ENCODE measurements at regions not wholly inside any gene's neighbourhood (a gene's known extent, or its start where the extent isn't known, plus 50 kb on each side); places are given as distances from the start of the nearest gene placed in this dataset.
A peak's percentile ranks its signal among the peaks of the same experiment; 100 is the strongest.

DNA sequence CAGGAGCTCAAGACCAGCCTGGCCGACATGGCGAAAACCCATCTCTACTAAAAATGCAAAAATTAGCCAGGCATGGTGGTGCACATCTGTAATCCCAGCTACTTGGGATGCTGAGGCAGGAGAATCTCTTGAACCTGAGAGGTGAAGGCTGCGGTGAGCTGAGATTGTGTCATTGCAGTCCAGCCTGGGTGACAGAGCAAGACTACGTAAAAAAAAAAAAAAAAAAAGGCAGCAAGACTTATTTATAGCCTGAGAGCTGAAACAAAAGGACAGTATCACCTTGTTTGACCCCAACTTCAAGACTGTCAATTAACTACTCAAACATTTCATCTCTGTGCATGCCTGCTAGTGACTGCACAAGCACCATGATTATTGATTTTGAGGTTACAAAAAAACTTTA lies 478.9 kb upstream of the GBE1 start:
- no peaks in the 10 kb centered on the region for H3K4me1 ChIP-seq (ENCODE audit: control insufficient read depth in 2 of 2, insufficient read depth in 2 of 2, low read length in 2 of 2)
- no peak overlapping the region for H3K4me3 ChIP-seq (ENCODE audit: low read length in 2 of 2)
- WGBS, result 97% methylated on average over 4 of the region's 4 CpGs

DNA sequence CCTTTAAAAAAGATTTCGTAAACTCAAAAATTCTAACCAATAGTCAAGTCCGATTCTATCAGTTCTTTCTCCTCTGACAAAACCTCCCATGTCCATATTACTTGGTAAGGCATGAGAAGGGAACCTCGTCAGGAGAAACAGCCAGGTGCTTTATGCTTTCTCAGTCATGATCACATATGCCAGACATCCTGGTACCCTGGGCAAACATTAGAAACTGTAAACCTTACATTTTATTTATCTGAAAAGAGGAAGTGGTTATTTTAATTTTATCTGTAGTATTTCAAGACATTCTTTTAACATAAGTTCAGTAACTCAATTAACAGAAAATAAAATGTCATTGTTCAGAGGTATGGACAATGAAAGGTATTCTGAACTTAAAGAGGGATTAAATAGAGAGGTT lies 474.8 kb upstream of the GBE1 start:
- no peak for DNase-seq (ENCODE audit: low read depth in 6 of 9, low spot score in 9 of 9)
- 54% methylated on average over 3 of the region's 3 CpGs for WGBS
- Histone ChIP-seq H3K9me3 (ENCODE audit: control insufficient read depth in 2 of 2, insufficient read depth in 1 of 2, low read length in 1 of 2) (no peaks in the 10 kb centered on the region), H3K36me3 (ENCODE audit: control insufficient read depth in 2 of 2, insufficient read depth in 2 of 2, low read length in 1 of 2) (no peaks in the 10 kb centered on the region), H3K4me3 (ENCODE audit: low read length in 2 of 2) (no peak overlapping the region), H3K27ac (ENCODE audit: low read depth in 1 of 2, low read length in 1 of 2) (no peak overlapping the region), H3K4me1 (ENCODE audit: control insufficient read depth in 2 of 2, insufficient read depth in 2 of 2, low read length in 2 of 2) (no peaks in the 10 kb centered on the region), H3K27me3 (ENCODE audit: control insufficient read depth in 2 of 2, insufficient read depth in 1 of 2, low read length in 1 of 2) (no peaks in the 10 kb centered on the region)

More for the DNA sequence above, 478.9 kb upstream of the GBE1 start:
- Histone ChIP-seq H3K36me3 (ENCODE audit: control insufficient read depth in 2 of 2, insufficient read depth in 2 of 2, low read length in 1 of 2) (no peaks in the 10 kb centered on the region), H3K27me3 (ENCODE audit: control insufficient read depth in 2 of 2, insufficient read depth in 1 of 2, low read length in 1 of 2) (no peaks in the 10 kb centered on the region), H3K27ac (ENCODE audit: low read depth in 1 of 2, low read length in 1 of 2) (no peak overlapping the region), H3K9me3 (ENCODE audit: control insufficient read depth in 2 of 2, insufficient read depth in 1 of 2, low read length in 1 of 2) (no peaks in the 10 kb centered on the region)
- DNase-seq (ENCODE audit: low read depth in 6 of 9, low spot score in 9 of 9), result no peak

DNA sequence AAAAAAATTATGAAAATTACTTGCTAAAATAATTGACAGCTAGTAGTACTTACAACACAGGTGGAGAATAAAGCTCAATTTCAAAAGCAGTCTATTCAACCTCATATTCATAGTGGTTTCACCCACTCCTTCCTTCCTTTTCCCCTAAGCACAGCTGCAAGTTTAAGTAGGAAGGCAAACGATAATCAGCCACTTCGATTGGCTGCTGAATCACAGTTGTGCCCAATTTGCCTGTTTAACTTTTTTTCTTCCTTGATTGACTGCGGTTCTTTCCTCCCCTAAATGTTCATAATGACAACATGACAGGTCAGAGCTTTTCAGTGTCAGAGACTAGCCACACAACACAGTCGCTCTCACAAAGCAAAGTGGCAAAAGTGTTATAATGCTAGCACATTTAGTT lies 468.0 kb upstream of the GBE1 start:
- Histone ChIP-seq H3K36me3 (ENCODE audit: control insufficient read depth in 2 of 2, insufficient read depth in 2 of 2, low read length in 1 of 2) (no peaks in the 10 kb centered on the region), H3K4me3 (ENCODE audit: low read length in 2 of 2) (no peak overlapping the region), H3K27ac (ENCODE audit: low read depth in 1 of 2, low read length in 1 of 2) (peak overlapping the region in 1 of 2 donors; percentile 10), H3K4me1 (ENCODE audit: control insufficient read depth in 2 of 2, insufficient read depth in 2 of 2, low read length in 2 of 2) (no peaks in the 10 kb centered on the region), H3K27me3 (ENCODE audit: control insufficient read depth in 2 of 2, insufficient read depth in 1 of 2, low read length in 1 of 2) (no peaks in the 10 kb centered on the region), H3K9me3 (ENCODE audit: control insufficient read depth in 2 of 2, insufficient read depth in 1 of 2, low read length in 1 of 2) (peaks cover 0 to 17% of the 10 kb centered on the region in 2 donors)
- peak in 6 of 9 donors; percentile 6 to 57 (median 20) for DNase-seq (ENCODE audit: low read depth in 6 of 9, low spot score in 9 of 9)
- 6% methylated on average over 4 of the region's 4 CpGs for WGBS

DNA sequence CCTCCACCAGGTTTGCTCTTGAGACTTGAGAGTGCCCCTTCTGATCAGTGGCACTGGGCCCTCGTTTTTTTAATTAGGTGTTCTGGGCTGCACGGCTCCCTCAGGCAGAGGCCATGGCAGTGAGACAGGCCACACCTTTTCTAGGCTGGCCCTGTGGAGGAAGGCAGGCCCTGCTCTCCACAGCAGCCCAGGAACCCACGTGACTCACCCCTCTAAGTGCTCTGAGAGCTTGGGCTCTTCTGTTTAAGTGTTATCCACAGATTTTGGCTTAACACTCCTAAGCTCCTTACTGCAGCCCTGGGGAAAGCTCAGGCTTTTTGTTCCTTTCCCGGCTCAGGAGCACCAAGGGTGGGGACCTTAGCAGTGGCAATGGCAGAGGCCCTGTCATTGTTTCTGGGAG lies 463.2 kb upstream of the GBE1 start:
- Histone ChIP-seq H3K4me1 (ENCODE audit: control insufficient read depth in 2 of 2, insufficient read depth in 2 of 2, low read length in 2 of 2) (no peaks in the 10 kb centered on the region), H3K9me3 (ENCODE audit: control insufficient read depth in 2 of 2, insufficient read depth in 1 of 2, low read length in 1 of 2) (peaks cover 0 to 18% of the 10 kb centered on the region in 2 donors), H3K27ac (ENCODE audit: low read depth in 1 of 2, low read length in 1 of 2) (no peak overlapping the region), H3K4me3 (ENCODE audit: low read length in 2 of 2) (no peak overlapping the region), H3K36me3 (ENCODE audit: control insufficient read depth in 2 of 2, insufficient read depth in 2 of 2, low read length in 1 of 2) (no peaks in the 10 kb centered on the region), H3K27me3 (ENCODE audit: control insufficient read depth in 2 of 2, insufficient read depth in 1 of 2, low read length in 1 of 2) (no peaks in the 10 kb centered on the region)
- no peak for DNase-seq (ENCODE audit: low read depth in 6 of 9, low spot score in 9 of 9)
- 94% methylated on average over 4 of the region's 4 CpGs for WGBS

DNA sequence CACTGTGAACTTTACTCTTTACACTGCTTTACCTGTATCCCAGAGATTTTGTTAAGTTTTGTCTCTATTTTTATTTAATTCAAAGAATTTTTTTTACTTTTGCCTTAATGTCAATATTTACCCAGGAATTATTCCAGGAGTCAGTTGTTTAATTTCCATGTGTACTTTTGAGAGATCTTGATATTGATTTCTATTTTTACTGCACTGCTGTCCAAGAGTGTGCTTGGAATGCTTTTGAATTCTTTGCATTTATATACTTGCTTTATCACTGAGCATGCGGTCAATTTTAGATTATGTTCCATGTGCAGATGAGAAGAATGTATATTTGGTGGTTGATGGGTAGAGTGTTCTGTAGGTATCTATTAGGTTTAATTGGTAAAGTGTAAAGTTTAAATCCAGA lies 461.0 kb upstream of the GBE1 start:
- no peak overlapping the region for H3K27ac ChIP-seq (ENCODE audit: low read depth in 1 of 2, low read length in 1 of 2)
- DNase-seq (ENCODE audit: low read depth in 6 of 9, low spot score in 9 of 9), result no peak
- 100% methylated on average over 1 of the region's 1 CpG for WGBS
- no peaks in the 10 kb centered on the region for H3K4me1 ChIP-seq (ENCODE audit: control insufficient read depth in 2 of 2, insufficient read depth in 2 of 2, low read length in 2 of 2)
- no peaks in the 10 kb centered on the region for H3K36me3 ChIP-seq (ENCODE audit: control insufficient read depth in 2 of 2, insufficient read depth in 2 of 2, low read length in 1 of 2)
- peaks cover 0 to 18% of the 10 kb centered on the region in 2 donors for H3K9me3 ChIP-seq (ENCODE audit: control insufficient read depth in 2 of 2, insufficient read depth in 1 of 2, low read length in 1 of 2)
- H3K27me3 ChIP-seq (ENCODE audit: control insufficient read depth in 2 of 2, insufficient read depth in 1 of 2, low read length in 1 of 2), result no peaks in the 10 kb centered on the region
- H3K4me3 ChIP-seq (ENCODE audit: low read length in 2 of 2), result no peak overlapping the region

DNA sequence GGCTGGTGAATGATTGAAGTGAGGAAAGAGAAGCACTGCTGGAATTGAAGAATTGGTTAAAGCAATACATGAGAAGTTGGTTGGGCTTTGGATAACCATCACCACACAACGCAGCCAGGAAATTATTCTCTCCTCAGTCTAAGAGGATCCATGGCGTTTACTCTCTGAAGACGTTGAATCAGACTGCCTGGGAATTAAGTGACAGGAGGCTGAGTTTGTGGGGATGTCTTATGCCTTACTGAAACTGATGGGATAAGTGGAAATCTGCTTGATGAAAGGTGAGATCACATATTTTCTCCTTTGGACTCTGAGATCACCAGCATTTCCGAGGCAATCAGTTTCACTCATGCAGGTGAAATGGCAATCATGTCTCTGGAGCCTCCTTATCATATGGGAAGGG lies 456.1 kb upstream of the GBE1 start:
- H3K27ac ChIP-seq (ENCODE audit: low read depth in 1 of 2, low read length in 1 of 2), result no peak overlapping the region
- no peaks in the 10 kb centered on the region for H3K36me3 ChIP-seq (ENCODE audit: control insufficient read depth in 2 of 2, insufficient read depth in 2 of 2, low read length in 1 of 2)
- no peaks in the 10 kb centered on the region for H3K27me3 ChIP-seq (ENCODE audit: control insufficient read depth in 2 of 2, insufficient read depth in 1 of 2, low read length in 1 of 2)
- H3K9me3 ChIP-seq (ENCODE audit: control insufficient read depth in 2 of 2, insufficient read depth in 1 of 2, low read length in 1 of 2), result no peaks in the 10 kb centered on the region
- no peaks in the 10 kb centered on the region for H3K4me1 ChIP-seq (ENCODE audit: control insufficient read depth in 2 of 2, insufficient read depth in 2 of 2, low read length in 2 of 2)
- no peak for DNase-seq (ENCODE audit: low read depth in 6 of 9, low spot score in 9 of 9)
- WGBS, result 95% methylated on average over 4 of the region's 4 CpGs
- no peak overlapping the region for H3K4me3 ChIP-seq (ENCODE audit: low read length in 2 of 2)

DNA sequence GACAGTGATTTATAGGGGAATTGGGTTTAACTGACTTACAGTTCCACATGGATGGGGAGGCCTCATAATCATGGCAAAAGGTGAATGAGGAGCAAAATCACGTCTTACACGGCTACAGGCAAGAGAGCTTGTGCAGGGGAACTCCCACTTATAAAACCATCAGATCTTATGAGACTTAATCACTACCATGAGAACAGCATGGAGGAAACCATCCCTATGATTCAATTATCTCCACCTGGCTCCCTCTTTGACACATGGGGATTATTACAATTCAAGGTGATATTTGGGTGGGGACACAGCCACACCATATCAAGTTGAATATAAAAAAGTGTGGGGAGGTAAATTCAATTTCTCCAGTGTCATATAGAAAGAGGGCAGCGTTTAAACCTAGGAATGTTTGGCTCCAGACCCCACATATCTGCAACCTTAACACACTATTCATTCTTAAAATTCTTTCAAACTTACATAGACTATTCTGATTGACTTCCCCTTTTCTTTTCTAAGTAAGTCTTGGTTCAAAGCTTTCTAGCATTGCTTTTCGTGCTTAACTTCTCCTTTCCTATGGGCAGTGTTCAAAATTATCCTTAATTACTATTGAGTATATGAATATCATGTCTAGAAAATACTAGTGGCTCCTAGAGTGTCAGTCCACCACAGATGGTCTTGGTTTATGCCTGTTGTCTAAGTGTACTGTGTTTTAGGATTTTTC lies 446.7 kb upstream of the GBE1 start:
- H3K27me3 ChIP-seq (ENCODE audit: control insufficient read depth in 2 of 2, insufficient read depth in 1 of 2, low read length in 1 of 2), result no peaks in the 10 kb centered on the region
- WGBS, result 61% methylated on average over 4 of the region's 4 CpGs
- H3K4me1 ChIP-seq (ENCODE audit: control insufficient read depth in 2 of 2, insufficient read depth in 2 of 2, low read length in 2 of 2), result no peaks in the 10 kb centered on the region
- no peaks in the 10 kb centered on the region for H3K36me3 ChIP-seq (ENCODE audit: control insufficient read depth in 2 of 2, insufficient read depth in 2 of 2, low read length in 1 of 2)
- no peak overlapping the region for H3K4me3 ChIP-seq (ENCODE audit: low read length in 2 of 2)
- DNase-seq (ENCODE audit: low read depth in 6 of 9, low spot score in 9 of 9), result no peak
- H3K9me3 ChIP-seq (ENCODE audit: control insufficient read depth in 2 of 2, insufficient read depth in 1 of 2, low read length in 1 of 2), result no peaks in the 10 kb centered on the region
- no peak overlapping the region for H3K27ac ChIP-seq (ENCODE audit: low read depth in 1 of 2, low read length in 1 of 2)

DNA sequence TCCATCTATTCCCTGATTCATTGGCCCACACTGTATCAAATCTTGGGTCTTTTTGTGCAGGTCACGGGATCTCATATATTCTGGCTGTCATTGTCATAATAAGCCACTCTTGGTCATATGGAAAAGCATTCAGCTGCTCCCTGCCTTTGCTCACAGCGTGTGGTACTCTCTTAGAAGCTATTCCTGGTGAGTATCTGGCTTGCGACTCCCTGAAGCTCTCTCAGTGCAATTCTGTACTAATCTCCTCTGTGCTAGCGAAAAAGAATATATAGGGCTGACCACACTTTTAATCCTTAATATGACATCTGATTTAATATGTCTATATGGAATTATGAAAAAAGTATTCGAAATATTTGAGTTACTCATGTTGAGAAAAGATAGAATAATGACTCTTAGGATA lies 440.8 kb upstream of the GBE1 start:
- Histone ChIP-seq H3K36me3 (ENCODE audit: control insufficient read depth in 2 of 2, insufficient read depth in 2 of 2, low read length in 1 of 2) (no peaks in the 10 kb centered on the region), H3K9me3 (ENCODE audit: control insufficient read depth in 2 of 2, insufficient read depth in 1 of 2, low read length in 1 of 2) (no peaks in the 10 kb centered on the region), H3K27ac (ENCODE audit: low read depth in 1 of 2, low read length in 1 of 2) (no peak overlapping the region), H3K4me1 (ENCODE audit: control insufficient read depth in 2 of 2, insufficient read depth in 2 of 2, low read length in 2 of 2) (no peaks in the 10 kb centered on the region), H3K4me3 (ENCODE audit: low read length in 2 of 2) (no peak overlapping the region), H3K27me3 (ENCODE audit: control insufficient read depth in 2 of 2, insufficient read depth in 1 of 2, low read length in 1 of 2) (no peaks in the 10 kb centered on the region)
- WGBS, result 91% methylated on average over 5 of the region's 5 CpGs
- no peak for DNase-seq (ENCODE audit: low read depth in 6 of 9, low spot score in 9 of 9)

DNA sequence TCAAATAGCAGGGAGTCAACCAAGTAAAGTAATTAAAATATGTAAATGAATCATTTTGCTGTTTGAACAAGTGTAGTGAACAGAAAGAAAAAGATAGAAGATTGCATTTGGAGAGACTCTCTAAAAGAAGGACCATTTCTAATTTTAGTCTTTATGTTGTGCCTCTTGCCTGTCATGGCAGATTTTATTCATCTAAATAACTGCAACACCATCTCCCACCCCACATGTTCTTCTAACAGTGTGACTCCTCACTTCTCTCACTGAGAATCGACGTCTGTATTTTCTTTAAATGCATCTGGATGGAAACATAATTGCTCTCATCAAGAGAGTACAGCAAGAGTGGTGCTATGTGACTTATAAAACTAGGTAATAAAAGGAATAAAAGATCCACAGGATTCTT lies 439.9 kb upstream of the GBE1 start:
- no peak for DNase-seq (ENCODE audit: low read depth in 6 of 9, low spot score in 9 of 9)
- 95% methylated on average over 2 of the region's 2 CpGs for WGBS
- Histone ChIP-seq H3K27ac (ENCODE audit: low read depth in 1 of 2, low read length in 1 of 2) (no peak overlapping the region), H3K36me3 (ENCODE audit: control insufficient read depth in 2 of 2, insufficient read depth in 2 of 2, low read length in 1 of 2) (no peaks in the 10 kb centered on the region), H3K9me3 (ENCODE audit: control insufficient read depth in 2 of 2, insufficient read depth in 1 of 2, low read length in 1 of 2) (no peaks in the 10 kb centered on the region), H3K27me3 (ENCODE audit: control insufficient read depth in 2 of 2, insufficient read depth in 1 of 2, low read length in 1 of 2) (no peaks in the 10 kb centered on the region), H3K4me1 (ENCODE audit: control insufficient read depth in 2 of 2, insufficient read depth in 2 of 2, low read length in 2 of 2) (no peaks in the 10 kb centered on the region), H3K4me3 (ENCODE audit: low read length in 2 of 2) (no peak overlapping the region)

Data from thymus (tissue), 11 donors.